Endothelial cell (in vitro differentiated cells): ENCODE measurements at regions not wholly inside any gene's neighbourhood (a gene's known extent, or its start where the extent isn't known, plus 50 kb on each side); places are given as distances from the start of the nearest gene placed in this dataset.

Source experiments
- DNase-seq: peaks from one replicate; pipeline ENCODE4 v3.0.0; 2021; ENCODE audit warnings: low spot score
- H3K27ac Mint-ChIP-seq: one replicate; pipeline ENCODE4 v1.8.0; 2021; ENCODE audit warnings: mixed read lengths, inconsistent platforms; ENCODE audit not compliant: unreplicated experiment
- H3K27me3 Mint-ChIP-seq: one replicate; pipeline ENCODE4 v1.8.0; 2021; ENCODE audit warnings: mild to moderate bottlenecking, moderate library complexity, mixed read lengths, inconsistent platforms; ENCODE audit not compliant: unreplicated experiment
- H3K36me3 Mint-ChIP-seq: one replicate; pipeline ENCODE4 v1.8.0; 2021; ENCODE audit warnings: mild to moderate bottlenecking, low read depth, mixed read lengths, inconsistent platforms; ENCODE audit not compliant: unreplicated experiment
- H3K4me1 Mint-ChIP-seq: one replicate; pipeline ENCODE4 v1.8.0; 2021; ENCODE audit warnings: mild to moderate bottlenecking, mixed read lengths, inconsistent platforms; ENCODE audit not compliant: unreplicated experiment
- H3K4me3 Mint-ChIP-seq: one replicate; pipeline ENCODE4 v1.8.0; 2021; ENCODE audit warnings: mild to moderate bottlenecking, mixed read lengths, inconsistent platforms; ENCODE audit not compliant: unreplicated experiment
- H3K9me3 Mint-ChIP-seq: one replicate; pipeline ENCODE4 v1.8.0; 2021; ENCODE audit warnings: mixed read lengths, inconsistent platforms; ENCODE audit not compliant: unreplicated experiment
- CTCF ChIP-seq: fragments of 200-600 bp; sonication (generic); IDR thresholded peaks from one replicate; pipeline ENCODE4 v1.5.0; 2021; ENCODE audit warnings: antibody characterized with exemption; ENCODE audit not compliant: unreplicated experiment

- H3K9me3 Mint-ChIP-seq = no peaks in the 10 kb centered on the region
- H3K36me3 Mint-ChIP-seq = no peaks in the 10 kb centered on the region
- no peaks in the 10 kb centered on the region for H3K27me3 Mint-ChIP-seq
- H3K4me1 Mint-ChIP-seq = no peaks in the 10 kb centered on the region
- no peak for DNase-seq
- no peak overlapping the region for H3K4me3 Mint-ChIP-seq
- no peak for TF ChIP-seq CTCF
- no peak overlapping the region for H3K27ac Mint-ChIP-seq
Observed at GRCh38 chr1:80994934-80995333, 805.8 kb upstream of the ADGRL2 start.

- no peaks in the 10 kb centered on the region for H3K4me1 Mint-ChIP-seq
- no peak for DNase-seq
- H3K9me3 Mint-ChIP-seq = no peaks in the 10 kb centered on the region
- H3K36me3 Mint-ChIP-seq = no peaks in the 10 kb centered on the region
- no peak for TF ChIP-seq CTCF
- H3K4me3 Mint-ChIP-seq = no peak overlapping the region
- no peaks in the 10 kb centered on the region for H3K27me3 Mint-ChIP-seq
- H3K27ac Mint-ChIP-seq = no peak overlapping the region
Observed at GRCh38 chr1:80994038-80994437, 806.7 kb upstream of the ADGRL2 start.

- no peak for TF ChIP-seq CTCF
- no peaks in the 10 kb centered on the region for H3K36me3 Mint-ChIP-seq
- H3K9me3 Mint-ChIP-seq = no peaks in the 10 kb centered on the region
- no peaks in the 10 kb centered on the region for H3K27me3 Mint-ChIP-seq
- H3K4me1 Mint-ChIP-seq = no peaks in the 10 kb centered on the region
- no peak overlapping the region for H3K27ac Mint-ChIP-seq
- no peak overlapping the region for H3K4me3 Mint-ChIP-seq
- no peak for DNase-seq
Observed at GRCh38 chr1:80993154-80993980, 807.4 kb upstream of the ADGRL2 start.

- Mint-ChIP-seq H3K9me3 (no peaks in the 10 kb centered on the region), H3K4me3 (no peak overlapping the region), H3K36me3 (no peaks in the 10 kb centered on the region), H3K27me3 (no peaks in the 10 kb centered on the region), H3K4me1 (no peaks in the 10 kb centered on the region), H3K27ac (no peak overlapping the region)
- TF ChIP-seq CTCF = no peak
- no peak for DNase-seq
Observed at GRCh38 chr1:80989455-80989854, 811.3 kb upstream of the ADGRL2 start.

- Mint-ChIP-seq H3K4me1 (no peaks in the 10 kb centered on the region), H3K4me3 (no peak overlapping the region), H3K27ac (no peak overlapping the region), H3K9me3 (no peaks in the 10 kb centered on the region), H3K36me3 (no peaks in the 10 kb centered on the region), H3K27me3 (no peaks in the 10 kb centered on the region)
- no peak for DNase-seq
- no peak for TF ChIP-seq CTCF
Observed at GRCh38 chr1:80988926-80989325, 811.8 kb upstream of the ADGRL2 start.
